Endothelial cell of umbilical vein (primary cell): ENCODE measurements at regions not wholly inside any gene's neighbourhood (a gene's known extent, or its start where the extent isn't known, plus 50 kb on each side); places are given as distances from the start of the nearest gene placed in this dataset.

ENCODE experiments used
- BruUV-seq: library from RNA; stranded (reverse); fragments of 400-500 nt; replicated peaks from 2 replicates; lab custom pipeline; 2021; lab: Mats Ljungman, UMichigan
- CTCF ChIA-PET: fragments of 300-600, 350-600 bp; sonication (Branson Sonifier 250); formaldehyde crosslinking; loops from one replicate; lab custom pipeline; 2021; ENCODE audit warnings: antibody characterized with exemption, inconsistent platforms; lab: Charles Lee
- POLR2A ChIA-PET: fragments of 300-600, 350-600 bp; sonication (Branson Sonifier 250); formaldehyde crosslinking; loops from one replicate; lab custom pipeline; 2021; ENCODE audit warnings: antibody characterized with exemption, inconsistent platforms; lab: Charles Lee
- DNase-seq: peaks from one replicate; pipeline ENCODE4 v3.0.0-alpha.2; 2011; ENCODE audit warnings: low read depth, low spot score
- FAIRE-seq: peaks from 2 replicates; lab custom pipeline; 2011; peaks lifted over from hg19 to GRCh38; lab: Jason Lieb, UNC
- H2AFZ ChIP-seq: 2 replicates; pipeline ENCODE4 v1.6.0; 2012; ENCODE audit warnings: low read depth, low read length, control low read depth, inconsistent platforms
- H3K27ac ChIP-seq: 2 replicates; pipeline ENCODE4 v1.5.1; 2011; ENCODE audit warnings: low read depth, mild to moderate bottlenecking, control low read depth, low read length, moderate library complexity; ENCODE audit not compliant: insufficient read depth
- H3K27me3 ChIP-seq, 2 experiments: 2 replicates each; pipeline versions ENCODE4 v1.6.0 to v1.6.1; 2011; ENCODE audit warnings: low read length in 2 of 2, mixed read lengths in 1 of 2; ENCODE audit not compliant: control insufficient read depth in 2 of 2, insufficient read depth in 2 of 2
- H3K36me3 ChIP-seq, 2 experiments: 2 replicates in 1 of 2; 3 replicates in 1 of 2; pipeline ENCODE4 v1.5.1; 2011; ENCODE audit warnings: low read length in 2 of 2, mild to moderate bottlenecking in 1 of 2, moderate library complexity in 1 of 2; ENCODE audit not compliant: control insufficient read depth in 2 of 2, insufficient read depth in 2 of 2; ENCODE audit errors: extremely low read depth in 1 of 2
- H3K4me1 ChIP-seq: 3 replicates; pipeline ENCODE4 v1.5.1; 2011; ENCODE audit warnings: mild to moderate bottlenecking, low read length; ENCODE audit not compliant: control insufficient read depth, insufficient read depth; ENCODE audit errors: extremely low read depth
- H3K4me2 ChIP-seq: 2 replicates; pipeline ENCODE4 v1.6.1; 2011; ENCODE audit warnings: low read length, control low read depth, mixed read lengths; ENCODE audit not compliant: insufficient read depth
- H3K4me3 ChIP-seq, 3 experiments: fragments of 200-600 bp in 1 of 3; sonication (generic), shearing (Covaris generic) in 1 of 3; replicated peaks in 1 of 3; 2 replicates each; pipeline ENCODE4 v1.5.1; 2011 to 2016; ENCODE audit warnings: control low read depth in 3 of 3, low read length in 3 of 3, mild to moderate bottlenecking in 2 of 3, inconsistent platforms in 1 of 3, low read depth in 1 of 3, moderate library complexity in 1 of 3; ENCODE audit not compliant: insufficient read depth in 1 of 3
- H3K79me2 ChIP-seq: 2 replicates; pipeline ENCODE4 v1.6.0; 2012; ENCODE audit warnings: low read length, inconsistent platforms; ENCODE audit not compliant: control insufficient read depth, insufficient read depth
- H3K9ac ChIP-seq: replicated peaks from 2 replicates; pipeline ENCODE3; 2011; ENCODE audit warnings: low read length, control low read depth; ENCODE audit not compliant: insufficient read depth; ENCODE audit errors: extremely low read depth
- H3K9me1 ChIP-seq: replicated peaks from 3 replicates; pipeline ENCODE4 v1.6.0; 2011; ENCODE audit warnings: mild to moderate bottlenecking, low read length; ENCODE audit not compliant: control insufficient read depth, insufficient read depth; ENCODE audit errors: extremely low read depth
- H3K9me3 ChIP-seq: replicated peaks from 2 replicates; pipeline ENCODE4 v1.5.1; 2012; ENCODE audit warnings: low read length, inconsistent platforms; ENCODE audit not compliant: control insufficient read depth, insufficient read depth
- H4K20me1 ChIP-seq: replicated peaks from 2 replicates; pipeline ENCODE3; 2011; ENCODE audit warnings: mild to moderate bottlenecking, low read length; ENCODE audit not compliant: control insufficient read depth, insufficient read depth; ENCODE audit errors: extremely low read depth
- EZH2 ChIP-seq: IDR thresholded peaks from 2 replicates; pipeline ENCODE4 v1.6.1; 2012; ENCODE audit warnings: borderline replicate concordance, low read depth, mild to moderate bottlenecking, moderate library complexity, low read length, inconsistent platforms; ENCODE audit not compliant: severe bottlenecking
- FOS ChIP-seq: IDR thresholded peaks from 2 replicates; pipeline ENCODE4 v1.6.1; 2011; ENCODE audit warnings: mild to moderate bottlenecking, low read length, moderate library complexity, borderline replicate concordance; ENCODE audit not compliant: insufficient read depth
- GATA2 ChIP-seq: IDR thresholded peaks from 2 replicates; pipeline ENCODE4 v1.7.0; 2011; ENCODE audit warnings: low read depth, mild to moderate bottlenecking, moderate library complexity, mixed read lengths, low read length; ENCODE audit not compliant: insufficient read length, insufficient read depth
- JUN ChIP-seq: IDR thresholded peaks from 2 replicates; pipeline ENCODE4 v1.6.1; 2011; ENCODE audit warnings: borderline replicate concordance, low read depth; ENCODE audit not compliant: insufficient read length, insufficient read depth
- MAX ChIP-seq: IDR thresholded peaks from 2 replicates; pipeline ENCODE4 v1.6.1; 2011; ENCODE audit not compliant: insufficient read depth, insufficient read length
- MYC ChIP-seq: IDR thresholded peaks from one replicate; pipeline ENCODE4 v1.6.1; 2011; ENCODE audit warnings: mild to moderate bottlenecking, low read depth, low read length
- POLR2A ChIP-seq: IDR thresholded peaks from 2 replicates; pipeline ENCODE4 v1.6.1; 2012; ENCODE audit warnings: low read depth, mild to moderate bottlenecking, control low read depth, low read length
- POLR2AphosphoS5 ChIP-seq: IDR thresholded peaks from 2 replicates; pipeline ENCODE4 v1.6.1; 2012; ENCODE audit warnings: low read depth, mild to moderate bottlenecking, control low read depth, low read length, moderate library complexity; ENCODE audit not compliant: insufficient read depth
- dilution Hi-C: fragments of 300-500 bp; cut with MboI; formaldehyde crosslinking; loops from one replicate; pipeline ENCODE4 v1.15.0; 2019; ENCODE audit warnings: low sequenced_read_pairs; ENCODE audit not compliant: extremely low pct_ligation_motif_present
- intact Hi-C: fragments of 100-400 bp; cut with micrococcal nuclease; formaldehyde crosslinking; loops from one replicate; pipeline ENCODE4 v1.10.0; 2022
- TF ChIP-seq, protein P1 (sequence below), 2 donors: IDR thresholded peaks; 1 replicate in 1 of 2; 2 replicates in 1 of 2; pipeline ENCODE4 v1.5.1; 2011; ENCODE audit warnings: low read length in 2 of 2, mild to moderate bottlenecking in 2 of 2, moderate library complexity in 2 of 2, control low read depth in 1 of 2, inconsistent platforms in 1 of 2, low read depth in 1 of 2; ENCODE audit not compliant: insufficient read depth in 1 of 2; ENCODE audit errors: extremely low read depth in 1 of 2

DNA sequence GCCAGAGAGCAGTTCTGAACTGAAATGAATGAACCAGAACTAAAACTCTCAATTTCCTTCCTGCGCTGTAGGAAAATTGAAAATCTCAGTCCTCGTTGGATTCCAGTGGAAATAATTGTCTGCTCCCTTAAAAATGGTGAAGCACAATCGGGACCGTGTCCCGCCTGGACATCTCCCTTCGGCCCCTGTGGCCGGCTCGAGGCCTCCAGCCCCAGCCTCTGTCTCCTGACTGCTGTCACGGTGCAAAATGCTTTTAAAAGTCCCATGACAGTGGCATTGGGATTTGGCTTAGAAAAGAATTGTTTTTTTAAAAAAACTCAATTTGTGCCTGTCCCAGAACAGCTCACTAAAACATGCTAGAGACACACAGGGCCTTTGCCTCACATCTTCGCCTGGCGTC, 142.5 kb downstream of the ZNF664 start:
- Histone ChIP-seq H3K36me3 (no peaks in the 10 kb centered on the region), H3K27ac (no peak overlapping the region), H3K4me1 (peaks cover 12% of the 10 kb centered on the region), H2AFZ (no peak overlapping the region), H3K27me3 (no peaks in the 10 kb centered on the region), H3K79me2 (no peaks in the 10 kb centered on the region), H3K4me3 (no peak overlapping the region), H3K9ac (no peak overlapping the region), H3K9me3 (no peaks in the 10 kb centered on the region), H4K20me1 (no peaks in the 10 kb centered on the region), H3K9me1 (no peaks in the 10 kb centered on the region), H3K4me2 (no peak overlapping the region)
- no TSS peak for BruUV-seq
- TF ChIP-seq MYC (no peak), POLR2AphosphoS5 (no peak), MAX (no peak), POLR2A (no peak)
- ChIA-PET POLR2A (no interaction called here), CTCF (interaction anchor here (1.0 to 1.4 kb wide), 2 partner anchors 22 to 62 kb away, joined by 3 read pairs; no protein-coding TSS in a partner anchor)
- DNase-seq: no peak
- dilution Hi-C loops: no loop called here
- intact Hi-C loops: no loop called here
- FAIRE-seq: no peak

- BruUV-seq: no TSS peak
- Histone ChIP-seq H2AFZ (no peak overlapping the region), H3K27me3 (no peaks in the 10 kb centered on the region), H3K4me1 (peaks cover 6% of the 10 kb centered on the region), H3K36me3 (no peaks in the 10 kb centered on the region), H3K4me2 (no peak overlapping the region), H3K27ac (no peak overlapping the region), H3K4me3 (no peak overlapping the region), H3K9me3 (no peaks in the 10 kb centered on the region), H3K9ac (no peak overlapping the region), H4K20me1 (no peaks in the 10 kb centered on the region), H3K9me1 (no peaks in the 10 kb centered on the region), H3K79me2 (no peaks in the 10 kb centered on the region)
- ChIA-PET POLR2A (no interaction called here), CTCF (interaction anchor here (1.0 to 1.4 kb wide), 2 partner anchors 21 to 63 kb away, joined by 3 read pairs; no protein-coding TSS in a partner anchor)
- TF ChIP-seq MYC (no peak), MAX (no peak), EZH2 (no peak), GATA2 (no peak), JUN (no peak), POLR2A (no peak), POLR2AphosphoS5 (no peak), FOS (no peak)
- TF ChIP-seq, protein P1, sequence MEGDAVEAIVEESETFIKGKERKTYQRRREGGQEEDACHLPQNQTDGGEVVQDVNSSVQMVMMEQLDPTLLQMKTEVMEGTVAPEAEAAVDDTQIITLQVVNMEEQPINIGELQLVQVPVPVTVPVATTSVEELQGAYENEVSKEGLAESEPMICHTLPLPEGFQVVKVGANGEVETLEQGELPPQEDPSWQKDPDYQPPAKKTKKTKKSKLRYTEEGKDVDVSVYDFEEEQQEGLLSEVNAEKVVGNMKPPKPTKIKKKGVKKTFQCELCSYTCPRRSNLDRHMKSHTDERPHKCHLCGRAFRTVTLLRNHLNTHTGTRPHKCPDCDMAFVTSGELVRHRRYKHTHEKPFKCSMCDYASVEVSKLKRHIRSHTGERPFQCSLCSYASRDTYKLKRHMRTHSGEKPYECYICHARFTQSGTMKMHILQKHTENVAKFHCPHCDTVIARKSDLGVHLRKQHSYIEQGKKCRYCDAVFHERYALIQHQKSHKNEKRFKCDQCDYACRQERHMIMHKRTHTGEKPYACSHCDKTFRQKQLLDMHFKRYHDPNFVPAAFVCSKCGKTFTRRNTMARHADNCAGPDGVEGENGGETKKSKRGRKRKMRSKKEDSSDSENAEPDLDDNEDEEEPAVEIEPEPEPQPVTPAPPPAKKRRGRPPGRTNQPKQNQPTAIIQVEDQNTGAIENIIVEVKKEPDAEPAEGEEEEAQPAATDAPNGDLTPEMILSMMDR (IDR thresholded peaks at IDR 0.05; ENCODE audit: extremely low read depth in 1 of 2, insufficient read depth in 1 of 2, low read depth in 1 of 2, low read length in 2 of 2): no peak
- no peak for FAIRE-seq
- dilution Hi-C loops: no loop called here
- intact Hi-C loops: no loop called here
- no peak for DNase-seq
These were observed 143.1 kb downstream of the ZNF664 start for GRCh38 chr12:124115976-124116690.
